DMS153 treated with DMSO at 0.1 percent for 48 hours (cell line): ENCODE measurements at regions not wholly inside any gene's neighbourhood (a gene's known extent, or its start where the extent isn't known, plus 50 kb on each side); places are given as distances from the start of the nearest gene placed in this dataset.
"Not testable (repeated sequence)": the region's sequence is repeated elsewhere in the genome, so short reads cannot be mapped to it uniquely, and the experiment has no call there.

Experiments used
- DNase-seq: peaks from one replicate; lab custom pipeline; 2025; ENCODE audit not compliant: unreplicated experiment; lab: John Stamatoyannopoulos, UW

GRCh38 chr12:61985830-61986229 lies 274.4 kb upstream of the USP15 start:
- DNase-seq: no peak

GRCh38 chr12:61987173-61987572 lies 273.0 kb upstream of the USP15 start:
- DNase-seq: no peak

GRCh38 chr12:61991661-61992060 lies 268.5 kb upstream of the USP15 start:
- DNase-seq: no peak

- DNase-seq: peak; percentile 37
These were observed 266.4 kb upstream of the USP15 start for GRCh38 chr12:61993734-61994345.

- DNase-seq: no peak
These were observed 263.5 kb upstream of the USP15 start for GRCh38 chr12:61996717-61997116.

- no peak for DNase-seq
These were observed 261.4 kb upstream of the USP15 start for GRCh38 chr12:61998791-61999190.

GRCh38 chr12:61999311-61999710 lies 260.9 kb upstream of the USP15 start:
- DNase-seq: no peak

GRCh38 chr12:62001424-62001823 lies 258.8 kb upstream of the USP15 start:
- no peak for DNase-seq

- DNase-seq: no peak
These were observed 257.0 kb upstream of the USP15 start for GRCh38 chr12:62003226-62003625.

GRCh38 chr12:62003701-62004100 lies 256.5 kb upstream of the USP15 start:
- DNase-seq: no peak

- DNase-seq: no peak
These were observed 254.6 kb upstream of the USP15 start for GRCh38 chr12:62005615-62006014.

GRCh38 chr12:62006076-62006732 lies 254.0 kb upstream of the USP15 start:
- DNase-seq: peak; percentile 21

GRCh38 chr12:62008703-62009102 lies 251.5 kb upstream of the USP15 start:
- no peak for DNase-seq

- DNase-seq: no peak
These were observed 250.8 kb upstream of the USP15 start for GRCh38 chr12:62009445-62009844.

GRCh38 chr12:62010331-62010906 lies 249.8 kb upstream of the USP15 start:
- not testable (repeated sequence) for DNase-seq

- not testable (repeated sequence) for DNase-seq
These were observed 249.2 kb upstream of the USP15 start for GRCh38 chr12:62010973-62011372.

GRCh38 chr12:62014330-62014729 lies 245.9 kb upstream of the USP15 start:
- no peak for DNase-seq

GRCh38 chr12:62016021-62016420 lies 244.2 kb upstream of the USP15 start:
- DNase-seq: no peak

GRCh38 chr12:62021808-62022207 lies 238.4 kb upstream of the USP15 start:
- DNase-seq: no peak

- DNase-seq: no peak
These were observed 231.7 kb upstream of the USP15 start for GRCh38 chr12:62028536-62028935.

GRCh38 chr12:62032870-62033269 lies 227.3 kb upstream of the USP15 start:
- DNase-seq: no peak

GRCh38 chr12:62044450-62045135 lies 215.6 kb upstream of the USP15 start:
- DNase-seq: no peak
